NCI-H345 treated with DMSO at 0.1 percent for 48 hours (cell line): ENCODE measurements at regions not wholly inside any gene's neighbourhood (a gene's known extent, or its start where the extent isn't known, plus 50 kb on each side); places are given as distances from the start of the nearest gene placed in this dataset.

ENCODE experiments used
- DNase-seq: peaks from one replicate; lab custom pipeline; 2025; ENCODE audit not compliant: unreplicated experiment; lab: John Stamatoyannopoulos, UW

DNA sequence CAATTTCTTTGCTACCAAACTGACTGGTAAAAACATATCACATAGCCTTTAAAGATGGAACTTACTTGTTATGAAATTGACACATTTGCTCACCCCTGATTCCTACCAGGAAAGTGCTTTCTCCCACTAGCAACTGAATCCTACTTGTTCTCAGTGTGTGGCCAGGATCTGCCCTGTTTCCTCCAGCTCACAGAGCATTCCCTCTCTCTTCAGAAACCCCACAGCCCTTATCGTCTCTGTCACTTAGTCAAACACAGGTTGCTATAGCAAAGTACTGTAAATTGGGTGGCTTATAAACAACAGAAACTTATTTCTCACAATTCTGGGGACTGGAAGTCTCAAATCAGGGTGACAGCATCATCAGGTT lies 265.2 kb upstream of the BOD1L1 start:
- no peak for DNase-seq

DNA sequence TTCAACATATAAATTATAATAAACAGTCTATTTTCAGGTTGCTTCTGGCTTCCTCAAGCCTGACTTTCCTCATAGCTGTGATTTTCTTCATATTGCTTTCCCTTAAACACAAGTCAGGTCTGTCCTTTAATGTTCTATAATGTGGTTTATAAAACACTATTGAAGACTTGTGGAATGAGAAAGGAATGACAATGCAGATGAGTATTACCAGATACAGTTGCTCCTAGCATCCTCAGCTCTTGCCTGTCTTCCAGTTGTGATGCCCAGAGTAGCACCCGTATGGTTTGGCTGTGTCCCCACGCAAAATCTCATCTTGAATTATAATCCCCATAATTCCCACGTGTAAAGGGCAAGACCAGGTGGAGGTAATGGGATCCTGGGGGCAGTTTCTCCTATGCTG lies 265.7 kb upstream of the BOD1L1 start:
- no peak for DNase-seq

- DNase-seq, result no peak
Observed at GRCh38 chr4:13893987-13894386, 266.5 kb upstream of the BOD1L1 start.

DNA sequence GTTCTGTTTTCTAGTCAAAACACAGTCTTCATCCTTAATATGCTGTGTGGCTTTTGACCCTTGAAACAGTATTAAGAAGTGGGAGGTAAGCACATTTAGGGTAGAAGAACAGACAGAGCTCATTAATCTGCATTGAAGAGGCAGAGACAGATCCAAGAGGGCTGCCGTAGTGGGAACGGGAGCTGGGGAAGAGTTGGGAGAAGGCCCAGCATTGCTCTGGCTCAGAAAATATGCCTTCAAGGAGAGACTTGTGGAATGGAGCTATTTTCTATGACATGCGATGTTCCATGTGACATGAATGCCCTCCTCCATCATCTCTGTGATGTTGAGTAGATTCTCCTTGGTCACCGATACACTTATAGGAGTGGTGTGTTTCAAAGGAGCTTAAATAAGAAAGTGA lies 273.3 kb upstream of the BOD1L1 start:
- DNase-seq, result no peak

GRCh38 chr4:13902146-13902545 lies 274.6 kb upstream of the BOD1L1 start:
- no peak for DNase-seq

DNA sequence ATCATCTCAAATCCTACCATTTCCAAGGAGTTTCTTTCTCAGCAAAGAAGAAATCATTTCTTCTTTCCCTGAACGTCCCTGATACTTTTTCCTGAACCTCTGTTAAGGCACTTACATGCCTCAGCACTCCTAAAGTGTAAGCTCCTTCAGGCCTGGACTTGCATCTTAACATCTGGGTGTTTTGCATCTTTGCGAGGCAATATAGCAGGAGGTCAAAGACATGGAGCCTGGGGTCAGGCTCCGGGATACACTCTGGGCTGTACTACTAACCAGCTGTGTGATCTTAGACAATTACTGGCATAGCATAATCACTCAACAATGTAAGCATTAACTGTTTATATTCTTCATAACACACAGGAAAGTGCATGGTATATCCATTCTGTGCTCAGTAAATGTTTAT lies 275.5 kb upstream of the BOD1L1 start:
- no peak for DNase-seq

GRCh38 chr4:13903901-13904300 lies 276.4 kb upstream of the BOD1L1 start:
- no peak for DNase-seq

- no peak for DNase-seq
Observed at GRCh38 chr4:13905543-13905942, 278.0 kb upstream of the BOD1L1 start.

- DNase-seq, result no peak
Observed at GRCh38 chr4:13906727-13907126, 279.2 kb upstream of the BOD1L1 start.

GRCh38 chr4:13907255-13907751 lies 279.8 kb upstream of the BOD1L1 start:
- DNase-seq, result no peak

DNA sequence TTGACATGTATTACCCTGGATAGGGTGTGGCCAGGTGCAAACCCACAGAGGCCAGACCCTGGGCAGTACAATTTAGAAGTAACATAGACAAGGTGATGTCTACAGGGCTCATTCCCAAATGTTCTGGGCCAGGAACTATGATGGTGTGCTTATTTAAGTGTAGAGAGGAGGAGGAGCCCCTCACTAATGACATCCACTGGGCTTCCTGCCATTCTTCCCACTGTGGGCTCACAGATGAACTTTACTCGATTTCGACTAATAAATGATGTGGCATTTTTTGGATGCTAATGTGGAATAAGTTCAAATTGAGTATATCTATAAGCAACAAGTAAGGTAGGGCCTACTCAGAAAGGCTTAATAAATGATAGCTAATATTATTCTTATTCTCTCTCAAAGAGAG lies 280.9 kb upstream of the BOD1L1 start:
- DNase-seq, result no peak

DNA sequence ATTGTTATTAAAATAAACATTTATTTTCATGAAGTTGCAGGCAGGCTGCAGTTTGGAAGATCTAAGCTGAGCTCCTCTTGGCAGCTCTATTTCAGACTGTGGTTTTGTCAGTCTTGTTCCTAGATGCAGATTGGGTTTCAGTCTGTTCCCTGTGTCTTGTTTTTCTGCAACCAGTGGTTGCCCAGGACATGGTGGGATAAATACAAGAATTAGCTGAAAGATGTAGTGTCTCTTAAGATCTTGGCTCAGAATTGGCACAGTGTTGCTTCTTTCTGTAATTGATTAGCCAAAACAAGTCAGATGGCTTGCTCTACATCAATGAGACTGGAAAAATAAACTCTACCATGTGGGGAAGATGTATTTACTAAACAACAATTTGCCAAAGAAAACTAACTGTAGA lies 283.0 kb upstream of the BOD1L1 start:
- DNase-seq, result no peak

GRCh38 chr4:13911256-13911655 lies 283.7 kb upstream of the BOD1L1 start:
- no peak for DNase-seq

GRCh38 chr4:13912436-13912925 lies 285.0 kb upstream of the BOD1L1 start:
- DNase-seq, result no peak

- DNase-seq, result no peak
Observed at GRCh38 chr4:13912966-13913365, 285.4 kb upstream of the BOD1L1 start.

DNA sequence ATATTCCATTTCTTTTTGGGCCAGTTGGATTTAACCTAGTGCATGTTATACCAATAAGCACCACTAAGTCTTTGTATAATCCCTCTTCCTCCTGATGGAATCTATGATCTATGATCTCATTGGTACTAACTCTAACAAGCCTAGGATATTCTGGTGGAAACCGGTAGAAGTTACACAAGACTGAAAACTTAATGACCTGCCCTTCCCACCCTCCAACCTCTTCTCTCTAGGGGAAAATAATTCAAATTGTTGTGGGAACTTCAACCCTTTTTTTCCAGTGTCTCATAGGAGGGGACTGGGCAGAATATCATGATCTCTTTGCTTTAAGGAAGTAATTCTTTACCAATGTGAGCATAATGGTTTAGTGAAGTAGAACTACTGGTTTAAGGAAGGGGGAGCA lies 289.5 kb upstream of the BOD1L1 start:
- no peak for DNase-seq

GRCh38 chr4:13918110-13918509 lies 290.6 kb upstream of the BOD1L1 start:
- DNase-seq, result no peak

DNA sequence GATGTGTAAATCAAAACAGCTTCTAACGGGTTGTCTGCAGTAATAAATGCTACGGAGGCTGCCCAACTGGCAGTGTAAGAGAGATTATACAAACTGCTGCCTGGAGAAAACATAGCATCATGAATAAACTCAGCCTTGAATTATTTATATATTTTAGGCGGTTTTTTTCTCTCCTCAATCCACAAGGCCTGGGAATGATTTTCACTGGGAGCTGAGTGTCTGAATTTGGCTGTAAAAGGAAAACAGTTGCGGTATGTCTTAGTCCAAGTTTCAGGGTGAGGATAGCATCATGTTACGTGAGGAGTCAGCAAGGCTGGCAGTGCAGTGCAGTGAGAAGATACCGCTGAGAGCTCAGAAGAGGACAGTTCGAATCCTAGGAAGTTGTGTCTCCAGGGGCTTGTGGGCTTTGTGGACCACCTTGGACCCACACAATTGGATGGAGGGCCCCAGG lies 291.5 kb upstream of the BOD1L1 start:
- no peak for DNase-seq

DNA sequence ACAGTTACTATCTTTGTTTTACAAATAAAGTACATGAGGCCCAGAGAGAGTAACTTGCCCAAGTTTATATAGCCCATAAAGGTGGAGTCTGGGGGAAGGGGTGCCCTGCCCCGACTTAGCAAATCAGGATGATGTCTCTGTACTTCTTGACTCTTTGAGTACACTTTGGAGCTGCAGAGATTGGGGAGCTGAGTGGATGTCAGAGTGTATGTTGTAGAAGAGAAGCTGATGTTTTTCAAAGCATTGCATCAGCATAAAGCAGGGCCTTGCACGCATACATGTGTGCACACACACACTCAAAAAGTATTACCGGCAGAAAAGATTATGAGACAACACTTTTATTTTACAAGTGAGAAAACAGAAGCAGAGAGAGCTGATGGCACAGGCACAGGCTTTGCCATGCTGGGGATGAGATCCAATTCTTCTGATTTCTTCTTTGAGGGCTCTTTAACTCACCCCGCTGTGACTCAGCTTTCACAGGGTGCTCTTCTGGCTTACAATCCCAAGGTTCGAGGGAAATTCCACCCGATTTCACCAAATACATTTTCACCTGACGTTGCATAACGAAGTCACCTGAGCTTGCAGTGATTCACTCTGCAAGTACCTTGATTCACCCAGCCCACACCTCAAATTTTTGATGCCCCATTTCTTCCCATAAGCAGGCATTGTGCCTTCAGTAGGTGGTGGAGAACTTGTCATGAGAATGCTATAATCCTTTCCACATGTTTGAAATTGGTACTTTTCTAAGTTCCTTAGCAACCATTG lies 292.8 kb upstream of the BOD1L1 start:
- no peak for DNase-seq

- DNase-seq, result no peak
Observed at GRCh38 chr4:13920901-13921300, 293.4 kb upstream of the BOD1L1 start.

DNA sequence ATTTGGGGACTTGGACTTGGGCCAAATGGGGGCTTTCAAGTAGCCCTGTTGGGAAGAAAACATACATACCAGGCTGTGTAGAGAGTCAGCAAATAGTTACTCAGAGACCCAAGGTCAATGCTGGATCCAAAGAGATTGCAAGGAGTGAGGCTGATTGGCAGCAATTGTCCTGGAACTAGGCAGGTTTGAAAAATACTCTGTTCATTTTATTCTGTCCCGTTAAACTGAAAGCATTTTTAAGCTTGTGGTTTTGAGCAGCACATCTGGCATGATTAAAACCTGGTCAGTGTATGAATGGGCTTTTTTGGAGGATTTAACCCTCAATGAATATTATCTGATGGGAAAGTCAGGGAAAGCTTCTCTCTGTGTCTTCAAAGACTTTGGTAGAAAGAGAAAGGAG lies 294.3 kb upstream of the BOD1L1 start:
- DNase-seq, result no peak

GRCh38 chr4:13922459-13922858 lies 294.9 kb upstream of the BOD1L1 start:
- DNase-seq, result no peak
